AG04449 (cell line): ENCODE measurements at regions not wholly inside any gene's neighbourhood (a gene's known extent, or its start where the extent isn't known, plus 50 kb on each side); places are given as distances from the start of the nearest gene placed in this dataset.

Source experiments
- CTCF ChIA-PET: fragments of 350-600 bp; formaldehyde crosslinking; extraction: SDS; loops from one replicate; lab custom pipeline; 2021; ENCODE audit warnings: antibody characterized with exemption; lab: Yijun Ruan, JAX
- POLR2A ChIA-PET: fragments of 400-600, 350-600 bp; formaldehyde crosslinking; extraction: SDS; loops from one replicate; lab custom pipeline; 2020; ENCODE audit warnings: antibody characterized with exemption, inconsistent platforms; lab: Yijun Ruan, JAX
- DNase-seq: peaks from one replicate; pipeline ENCODE4 v3.0.0-alpha.2; 2010; ENCODE audit warnings: low read depth, low spot score
- H3K4me3 ChIP-seq: 2 replicates; pipeline ENCODE4 v1.5.1; 2011; ENCODE audit warnings: low read depth, mild to moderate bottlenecking, control low read depth, low read length
- TF ChIP-seq, protein P1 (sequence below): IDR thresholded peaks from one replicate; pipeline ENCODE4 v1.5.1; 2011; ENCODE audit warnings: mild to moderate bottlenecking, moderate library complexity, low read length, control low read depth, inconsistent platforms; ENCODE audit not compliant: insufficient read depth; ENCODE audit errors: missing control alignments

DNA sequence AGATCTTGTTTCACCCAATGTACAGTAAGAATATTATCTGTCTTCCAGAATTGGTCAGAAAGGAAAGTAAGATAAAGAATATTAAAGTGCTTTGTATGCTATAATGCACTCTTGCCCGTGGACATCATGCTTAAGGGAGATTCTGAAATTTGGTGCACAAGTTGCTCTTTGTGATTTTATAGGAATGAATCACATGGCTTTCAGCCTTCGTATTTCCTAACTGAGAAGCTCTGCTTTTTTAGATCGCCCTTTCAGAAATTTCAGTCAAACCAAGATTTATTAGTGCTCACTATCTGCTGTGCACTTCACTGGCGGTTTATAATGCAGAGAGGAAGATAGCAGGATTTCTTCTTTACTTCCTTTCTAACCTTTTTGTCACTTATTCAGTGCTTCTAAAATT, 1248.5 kb upstream of the LRRN3 start:
- TF ChIP-seq, protein P1, sequence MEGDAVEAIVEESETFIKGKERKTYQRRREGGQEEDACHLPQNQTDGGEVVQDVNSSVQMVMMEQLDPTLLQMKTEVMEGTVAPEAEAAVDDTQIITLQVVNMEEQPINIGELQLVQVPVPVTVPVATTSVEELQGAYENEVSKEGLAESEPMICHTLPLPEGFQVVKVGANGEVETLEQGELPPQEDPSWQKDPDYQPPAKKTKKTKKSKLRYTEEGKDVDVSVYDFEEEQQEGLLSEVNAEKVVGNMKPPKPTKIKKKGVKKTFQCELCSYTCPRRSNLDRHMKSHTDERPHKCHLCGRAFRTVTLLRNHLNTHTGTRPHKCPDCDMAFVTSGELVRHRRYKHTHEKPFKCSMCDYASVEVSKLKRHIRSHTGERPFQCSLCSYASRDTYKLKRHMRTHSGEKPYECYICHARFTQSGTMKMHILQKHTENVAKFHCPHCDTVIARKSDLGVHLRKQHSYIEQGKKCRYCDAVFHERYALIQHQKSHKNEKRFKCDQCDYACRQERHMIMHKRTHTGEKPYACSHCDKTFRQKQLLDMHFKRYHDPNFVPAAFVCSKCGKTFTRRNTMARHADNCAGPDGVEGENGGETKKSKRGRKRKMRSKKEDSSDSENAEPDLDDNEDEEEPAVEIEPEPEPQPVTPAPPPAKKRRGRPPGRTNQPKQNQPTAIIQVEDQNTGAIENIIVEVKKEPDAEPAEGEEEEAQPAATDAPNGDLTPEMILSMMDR = no peak
- POLR2A ChIA-PET = no interaction called here
- no peak for DNase-seq
- CTCF ChIA-PET = interaction anchor here (1.8 kb wide), 1 partner anchor 1257 kb away, joined by 7 read pairs; no protein-coding TSS in a partner anchor
- no peak overlapping the region for H3K4me3 ChIP-seq

DNA sequence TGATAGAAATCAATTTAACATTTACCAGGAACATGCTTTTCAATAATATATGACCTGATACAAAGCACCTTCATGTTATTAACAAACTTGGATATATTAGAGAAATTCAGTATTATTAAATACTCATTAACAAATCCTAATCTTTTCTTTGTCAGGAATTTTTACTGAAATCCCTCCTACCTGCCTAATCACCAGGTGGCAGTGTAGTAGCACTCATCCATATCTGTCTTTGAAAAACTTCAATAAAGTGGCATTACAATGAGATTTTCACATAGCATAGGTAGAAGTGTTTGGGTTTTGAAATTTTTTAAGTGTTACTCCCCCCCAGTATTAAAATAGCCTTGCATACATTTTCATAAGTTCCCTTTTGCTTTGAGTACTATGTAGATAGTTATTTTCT, 1246.6 kb upstream of the LRRN3 start:
- ChIA-PET CTCF (interaction anchor here (1.5 to 1.8 kb wide), 2 partner anchors 1255 to 1886 kb away, joined by 3 to 7 read pairs; no protein-coding TSS in a partner anchor), POLR2A (no interaction called here)
- no peak overlapping the region for H3K4me3 ChIP-seq
- TF ChIP-seq, protein P1 = no peak
- DNase-seq = no peak

DNA sequence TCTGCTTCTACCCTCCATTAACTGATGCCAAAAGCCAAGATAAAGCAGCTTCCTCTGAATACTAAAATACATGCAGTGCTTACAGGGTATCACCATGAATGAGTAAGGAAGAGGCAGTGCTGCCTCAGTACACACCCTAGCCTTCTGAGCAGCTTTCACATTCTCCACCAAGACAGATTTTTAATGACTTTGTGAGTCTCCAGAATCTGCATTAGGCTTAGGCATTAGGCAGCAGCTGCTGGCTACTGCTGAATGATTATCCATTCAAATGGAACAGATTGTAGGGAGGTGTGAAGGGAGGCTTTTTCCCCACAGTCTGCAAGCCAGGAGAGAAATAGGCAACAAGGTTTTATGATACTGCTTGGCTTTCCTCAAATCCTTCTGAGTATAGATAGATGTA, 1226.7 kb upstream of the LRRN3 start:
- ChIA-PET POLR2A (no interaction called here), CTCF (no interaction called here)
- DNase-seq = no peak
- no peak overlapping the region for H3K4me3 ChIP-seq
- TF ChIP-seq, protein P1 = no peak

DNA sequence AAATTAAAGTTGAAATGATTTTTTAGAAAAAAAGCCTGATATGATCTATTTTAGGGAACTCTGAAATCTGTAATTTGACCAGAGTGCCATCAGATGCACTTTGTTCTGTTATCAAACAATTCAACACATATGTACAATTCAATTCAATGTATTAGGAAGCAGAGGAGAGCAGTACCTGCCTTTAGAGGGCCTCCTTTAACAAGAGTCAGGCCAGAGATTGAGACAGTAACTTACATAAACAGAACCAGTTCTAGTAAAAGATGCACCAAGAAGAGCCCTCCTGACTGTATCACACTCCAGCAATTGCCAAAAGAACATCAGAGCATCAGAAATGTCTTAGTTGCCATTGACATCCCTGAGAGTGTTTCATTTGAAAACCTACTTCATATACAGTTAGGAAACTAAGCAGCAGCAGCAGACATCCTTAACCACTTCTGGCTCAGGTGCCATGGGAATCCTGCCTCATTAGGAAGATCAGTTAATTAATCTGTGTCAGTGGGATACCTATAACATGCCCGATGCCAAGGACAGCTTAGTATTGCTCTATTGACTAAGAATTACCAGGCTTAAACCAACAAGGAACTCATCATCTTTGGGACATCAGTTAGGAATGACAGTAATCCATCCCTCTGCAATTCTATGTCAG, 1222.6 kb upstream of the LRRN3 start:
- CTCF ChIA-PET = no interaction called here
- TF ChIP-seq, protein P1 = no peak
- H3K4me3 ChIP-seq = no peak overlapping the region
- no peak for DNase-seq
- POLR2A ChIA-PET = no interaction called here

- DNase-seq = no peak
- CTCF ChIA-PET = no interaction called here
- POLR2A ChIA-PET = no interaction called here
- no peak overlapping the region for H3K4me3 ChIP-seq
- TF ChIP-seq, protein P1 = no peak
Observed at GRCh38 chr7:109873296-109873695, 1217.6 kb upstream of the LRRN3 start.

DNA sequence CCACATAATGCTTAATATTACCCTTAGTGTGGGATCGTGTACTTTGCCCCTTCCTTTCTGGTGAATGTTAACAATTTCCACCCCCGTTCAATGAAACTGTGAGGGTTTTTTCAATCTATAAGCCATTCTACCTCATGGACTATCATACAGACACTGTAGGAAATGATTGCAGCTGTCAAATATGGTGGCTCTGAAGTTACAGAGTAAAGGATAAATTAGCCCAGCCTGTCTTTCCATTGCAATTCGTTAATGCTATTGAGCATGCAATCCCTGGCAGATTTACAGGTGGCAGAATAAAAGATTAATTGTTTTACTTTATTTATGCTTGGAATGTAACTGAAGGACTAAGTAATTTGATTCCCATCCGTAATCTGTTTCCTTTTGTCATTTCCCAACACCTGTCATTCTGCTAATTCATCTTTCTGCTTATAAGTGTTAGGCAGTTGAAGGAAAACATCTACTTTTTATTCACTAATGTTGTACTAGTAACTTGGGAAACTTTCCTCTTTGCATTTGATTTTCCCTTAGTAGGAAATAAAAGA, 1211.6 kb upstream of the LRRN3 start:
- DNase-seq = no peak
- no peak overlapping the region for H3K4me3 ChIP-seq
- TF ChIP-seq, protein P1 = no peak
- ChIA-PET POLR2A (no interaction called here), CTCF (no interaction called here)
